Liver (tissue), 8 donors: ENCODE measurements at regions not wholly inside any gene's neighbourhood (a gene's known extent, or its start where the extent isn't known, plus 50 kb on each side); places are given as distances from the start of the nearest gene placed in this dataset.

Source experiments
- DNase-seq: peaks from one replicate; pipeline ENCODE4 v3.0.0-alpha.2; 2017; ENCODE audit warnings: low spot score
- H3K27ac ChIP-seq, 2 donors: one replicate each; pipeline ENCODE4 v1.7.0; 2013; ENCODE audit warnings: inconsistent platforms in 2 of 2, low read length in 2 of 2, control low read depth in 1 of 2, low read depth in 1 of 2, mild to moderate bottlenecking in 1 of 2
- H3K27me3 ChIP-seq, 4 donors: one replicate each; pipeline versions ENCODE4 v1.6.1 to v1.7.0; 2013; ENCODE audit warnings: low read length in 3 of 4, inconsistent platforms in 1 of 4, mild to moderate bottlenecking in 1 of 4, moderate library complexity in 1 of 4; ENCODE audit not compliant: control insufficient read depth in 4 of 4, insufficient read depth in 4 of 4
- H3K36me3 ChIP-seq, 4 donors: one replicate each; pipeline versions ENCODE4 v1.6.1 to v1.7.0; 2013; ENCODE audit warnings: low read length in 3 of 4, mild to moderate bottlenecking in 3 of 4, low read depth in 1 of 4, moderate library complexity in 1 of 4; ENCODE audit not compliant: control insufficient read depth in 4 of 4, insufficient read depth in 3 of 4
- H3K4me1 ChIP-seq, 4 donors: one replicate each; pipeline versions ENCODE4 v1.6.1 to v1.7.0; 2013; ENCODE audit warnings: low read length in 3 of 4, mild to moderate bottlenecking in 3 of 4, moderate library complexity in 1 of 4; ENCODE audit not compliant: control insufficient read depth in 4 of 4, insufficient read depth in 4 of 4
- H3K4me3 ChIP-seq, 3 donors: one replicate each; pipeline versions ENCODE4 v1.6.1 to v1.7.0; 2013; ENCODE audit warnings: low read length in 3 of 3, control low read depth in 1 of 3, low read depth in 1 of 3, mild to moderate bottlenecking in 1 of 3
- H3K9ac ChIP-seq, 2 donors: one replicate each; pipeline ENCODE4 v1.7.0; 2013; ENCODE audit warnings: low read length in 2 of 2, mild to moderate bottlenecking in 2 of 2, moderate library complexity in 2 of 2, control low read depth in 1 of 2, low read depth in 1 of 2
- H3K9me3 ChIP-seq, 4 donors: one replicate each; pipeline versions ENCODE4 v1.6.1 to v1.7.0; 2013; ENCODE audit warnings: low read length in 3 of 4; ENCODE audit not compliant: control insufficient read depth in 4 of 4
- ATF3 ChIP-seq: IDR thresholded peaks from 2 replicates; pipeline ENCODE4 v1.6.1; 2016; ENCODE audit warnings: antibody characterized with exemption
- EGR1 ChIP-seq, 2 donors: IDR thresholded peaks; 2 replicates each; pipeline ENCODE4 v1.6.1; 2016 to 2018; ENCODE audit warnings: antibody characterized with exemption in 2 of 2, low read depth in 2 of 2
- FOXA1 ChIP-seq: IDR thresholded peaks from 2 replicates; pipeline ENCODE4 v1.6.1; 2016; ENCODE audit warnings: antibody characterized with exemption
- FOXA2 ChIP-seq: IDR thresholded peaks from 2 replicates; pipeline ENCODE4 v1.6.1; 2016; ENCODE audit warnings: antibody characterized with exemption
- GABPA ChIP-seq, 2 donors: IDR thresholded peaks in 1 of 2; conservative IDR thresholded peaks in 1 of 2; 2 replicates each; pipeline ENCODE4 v1.6.1; 2016; ENCODE audit warnings: antibody characterized with exemption in 2 of 2, mild to moderate bottlenecking in 1 of 2, moderate library complexity in 1 of 2
- HNF4G ChIP-seq: IDR thresholded peaks from 2 replicates; pipeline ENCODE4 v1.6.1; 2016; ENCODE audit warnings: antibody characterized with exemption
- JUND ChIP-seq, 2 donors: IDR thresholded peaks; 2 replicates each; pipeline ENCODE4 v1.6.1; 2016; ENCODE audit warnings: antibody characterized with exemption in 2 of 2
- MAX ChIP-seq: IDR thresholded peaks from 2 replicates; pipeline ENCODE4 v1.6.1; 2016; ENCODE audit warnings: antibody characterized with exemption
- NR2F2 ChIP-seq: IDR thresholded peaks from 2 replicates; pipeline ENCODE4 v1.6.1; 2016; ENCODE audit warnings: antibody characterized with exemption
- RAD21 ChIP-seq, 2 donors: IDR thresholded peaks; 2 replicates each; pipeline ENCODE4 v1.6.1; 2016; ENCODE audit warnings: antibody characterized with exemption in 2 of 2, mild to moderate bottlenecking in 2 of 2
- RXRA ChIP-seq, 2 donors: IDR thresholded peaks; 2 replicates each; pipeline ENCODE4 v1.6.1; 2017 to 2018; ENCODE audit warnings: antibody characterized with exemption in 2 of 2, mild to moderate bottlenecking in 1 of 2
- SP1 ChIP-seq: IDR thresholded peaks from 2 replicates; pipeline ENCODE4 v1.6.1; 2018; ENCODE audit warnings: antibody characterized with exemption, mild to moderate bottlenecking
- TAF1 ChIP-seq: conservative IDR thresholded peaks from 2 replicates; pipeline ENCODE4 v1.6.1; 2016; ENCODE audit warnings: antibody characterized with exemption, mild to moderate bottlenecking
- YY1 ChIP-seq: IDR thresholded peaks from 2 replicates; pipeline ENCODE4 v1.6.1; 2016; ENCODE audit warnings: antibody characterized with exemption, mild to moderate bottlenecking
- ZBTB33 ChIP-seq: IDR thresholded peaks from 2 replicates; pipeline ENCODE4 v1.6.1; 2016; ENCODE audit warnings: antibody characterized with exemption
- WGBS: extraction: QIAGEN DNeasy Blood & Tissue Kit; methylation state at CpG from one replicate; pipeline ENCODE4 v1.1.7; 2013; 5-methylcytosine and 5-hydroxymethylcytosine counted together
- TF ChIP-seq, protein P1 (sequence below): IDR thresholded peaks from 2 replicates; pipeline ENCODE4 v1.6.1; 2016; ENCODE audit warnings: antibody characterized with exemption, mild to moderate bottlenecking
- TF ChIP-seq, protein P2 (sequence below): fragments of 150-350 bp; IDR thresholded peaks from 2 replicates; pipeline ENCODE4 v1.5.1; 2017; ENCODE audit warnings: improper control_type of control experiment, low read depth, low read length; ENCODE audit not compliant: missing input control
- donor health status: healthy.
- donor health status: healthy.
- donor health status: healthy.
- donor health status: healthy.
- donor health status: healthy.

DNA sequence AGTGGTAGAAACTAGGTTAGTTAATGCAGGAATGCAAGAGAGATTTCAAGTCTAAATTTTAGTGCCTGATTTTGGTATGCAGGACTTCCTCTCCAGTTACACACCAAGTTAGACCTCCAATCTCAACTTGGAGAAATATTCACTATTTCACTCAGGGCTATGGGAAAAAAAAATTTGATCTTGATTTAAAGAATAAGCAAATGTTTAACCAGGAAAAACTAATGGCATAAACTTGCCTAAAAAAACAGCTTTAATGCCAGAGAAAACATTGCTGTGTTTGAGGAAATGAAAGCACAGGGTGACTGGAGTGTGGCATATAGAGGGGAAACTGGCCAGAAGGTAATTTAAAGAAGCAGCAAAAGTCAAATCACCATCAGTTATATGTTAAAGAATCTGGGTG, 575.4 kb upstream of the LRRC4C start:
- Histone ChIP-seq H3K4me3 (no peak overlapping the region), H3K4me1 (no peaks in the 10 kb centered on the region), H3K9me3 (no peaks in the 10 kb centered on the region), H3K9ac (no peak overlapping the region), H3K27ac (no peak overlapping the region), H3K27me3 (no peaks in the 10 kb centered on the region), H3K36me3 (no peaks in the 10 kb centered on the region)
- TF ChIP-seq NR2F2, result no peak
- no peak for DNase-seq

DNA sequence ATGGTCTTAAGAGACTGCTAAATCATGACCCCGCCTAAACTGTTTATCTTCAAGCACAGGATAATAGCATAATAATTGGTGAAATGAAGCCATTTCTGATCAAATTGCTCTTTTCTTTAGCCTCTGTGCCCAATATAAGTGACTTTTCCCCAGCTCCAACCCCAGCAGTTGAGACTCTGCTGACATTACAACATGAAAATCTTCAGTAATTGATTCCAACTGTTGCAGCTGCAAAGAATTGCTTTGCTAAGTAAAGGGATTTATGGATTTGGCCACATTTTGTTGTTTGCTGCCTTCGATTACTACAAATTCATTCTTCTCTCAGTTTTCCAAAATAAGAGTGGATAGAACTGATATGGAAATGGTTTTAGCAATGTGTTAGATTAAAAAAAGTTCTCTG, 576.7 kb upstream of the LRRC4C start:
- Histone ChIP-seq H3K9ac (no peak overlapping the region), H3K36me3 (no peaks in the 10 kb centered on the region), H3K9me3 (no peaks in the 10 kb centered on the region), H3K4me1 (no peaks in the 10 kb centered on the region), H3K27ac (no peak overlapping the region), H3K4me3 (no peak overlapping the region), H3K27me3 (no peaks in the 10 kb centered on the region)
- no peak for DNase-seq
- WGBS, result 75% methylated on average over 2 of the region's 2 CpGs
- TF ChIP-seq FOXA2, result no peak

GRCh38 chr11:42043312-42043711, 583.9 kb upstream of the LRRC4C start:
- no peak overlapping the region for H3K9ac ChIP-seq
- H3K4me1 ChIP-seq, result no peaks in the 10 kb centered on the region
- no peak for TF ChIP-seq YY1
- no peak for TF ChIP-seq JUND (IDR thresholded peaks at IDR 0.05)
- TF ChIP-seq FOXA1, result no peak
- TF ChIP-seq EGR1 (IDR thresholded peaks at IDR 0.05; ENCODE audit: low read depth in 2 of 2), result no peak
- no peak for TF ChIP-seq HNF4G
- no peak for TF ChIP-seq TAF1
- TF ChIP-seq, protein P1, sequence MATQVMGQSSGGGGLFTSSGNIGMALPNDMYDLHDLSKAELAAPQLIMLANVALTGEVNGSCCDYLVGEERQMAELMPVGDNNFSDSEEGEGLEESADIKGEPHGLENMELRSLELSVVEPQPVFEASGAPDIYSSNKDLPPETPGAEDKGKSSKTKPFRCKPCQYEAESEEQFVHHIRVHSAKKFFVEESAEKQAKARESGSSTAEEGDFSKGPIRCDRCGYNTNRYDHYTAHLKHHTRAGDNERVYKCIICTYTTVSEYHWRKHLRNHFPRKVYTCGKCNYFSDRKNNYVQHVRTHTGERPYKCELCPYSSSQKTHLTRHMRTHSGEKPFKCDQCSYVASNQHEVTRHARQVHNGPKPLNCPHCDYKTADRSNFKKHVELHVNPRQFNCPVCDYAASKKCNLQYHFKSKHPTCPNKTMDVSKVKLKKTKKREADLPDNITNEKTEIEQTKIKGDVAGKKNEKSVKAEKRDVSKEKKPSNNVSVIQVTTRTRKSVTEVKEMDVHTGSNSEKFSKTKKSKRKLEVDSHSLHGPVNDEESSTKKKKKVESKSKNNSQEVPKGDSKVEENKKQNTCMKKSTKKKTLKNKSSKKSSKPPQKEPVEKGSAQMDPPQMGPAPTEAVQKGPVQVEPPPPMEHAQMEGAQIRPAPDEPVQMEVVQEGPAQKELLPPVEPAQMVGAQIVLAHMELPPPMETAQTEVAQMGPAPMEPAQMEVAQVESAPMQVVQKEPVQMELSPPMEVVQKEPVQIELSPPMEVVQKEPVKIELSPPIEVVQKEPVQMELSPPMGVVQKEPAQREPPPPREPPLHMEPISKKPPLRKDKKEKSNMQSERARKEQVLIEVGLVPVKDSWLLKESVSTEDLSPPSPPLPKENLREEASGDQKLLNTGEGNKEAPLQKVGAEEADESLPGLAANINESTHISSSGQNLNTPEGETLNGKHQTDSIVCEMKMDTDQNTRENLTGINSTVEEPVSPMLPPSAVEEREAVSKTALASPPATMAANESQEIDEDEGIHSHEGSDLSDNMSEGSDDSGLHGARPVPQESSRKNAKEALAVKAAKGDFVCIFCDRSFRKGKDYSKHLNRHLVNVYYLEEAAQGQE, result no peak
- no peak for TF ChIP-seq SP1
- no peak for TF ChIP-seq ATF3
- TF ChIP-seq MAX, result no peak
- TF ChIP-seq ZBTB33, result no peak
- no peak for TF ChIP-seq RAD21 (IDR thresholded peaks at IDR 0.05)
- TF ChIP-seq, protein P2, sequence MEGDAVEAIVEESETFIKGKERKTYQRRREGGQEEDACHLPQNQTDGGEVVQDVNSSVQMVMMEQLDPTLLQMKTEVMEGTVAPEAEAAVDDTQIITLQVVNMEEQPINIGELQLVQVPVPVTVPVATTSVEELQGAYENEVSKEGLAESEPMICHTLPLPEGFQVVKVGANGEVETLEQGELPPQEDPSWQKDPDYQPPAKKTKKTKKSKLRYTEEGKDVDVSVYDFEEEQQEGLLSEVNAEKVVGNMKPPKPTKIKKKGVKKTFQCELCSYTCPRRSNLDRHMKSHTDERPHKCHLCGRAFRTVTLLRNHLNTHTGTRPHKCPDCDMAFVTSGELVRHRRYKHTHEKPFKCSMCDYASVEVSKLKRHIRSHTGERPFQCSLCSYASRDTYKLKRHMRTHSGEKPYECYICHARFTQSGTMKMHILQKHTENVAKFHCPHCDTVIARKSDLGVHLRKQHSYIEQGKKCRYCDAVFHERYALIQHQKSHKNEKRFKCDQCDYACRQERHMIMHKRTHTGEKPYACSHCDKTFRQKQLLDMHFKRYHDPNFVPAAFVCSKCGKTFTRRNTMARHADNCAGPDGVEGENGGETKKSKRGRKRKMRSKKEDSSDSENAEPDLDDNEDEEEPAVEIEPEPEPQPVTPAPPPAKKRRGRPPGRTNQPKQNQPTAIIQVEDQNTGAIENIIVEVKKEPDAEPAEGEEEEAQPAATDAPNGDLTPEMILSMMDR, result no peak
- TF ChIP-seq GABPA (IDR thresholded peaks at IDR 0.05 in 1 of 2, conservative IDR thresholded peaks at IDR 0.05 in 1 of 2), result no peak
- no peak for TF ChIP-seq RXRA (IDR thresholded peaks at IDR 0.05)
- peaks cover 0 to 3% (median 0%) of the 10 kb centered on the region in 4 donors for H3K27me3 ChIP-seq
- H3K4me3 ChIP-seq, result no peak overlapping the region
- no peak for DNase-seq
- H3K36me3 ChIP-seq, result no peaks in the 10 kb centered on the region
- peaks cover 0 to 2% (median 0%) of the 10 kb centered on the region in 4 donors for H3K9me3 ChIP-seq
- H3K27ac ChIP-seq, result no peak overlapping the region
